GM19035 (cell line): ENCODE measurements at regions not wholly inside any gene's neighbourhood (a gene's known extent, or its start where the extent isn't known, plus 50 kb on each side); places are given as distances from the start of the nearest gene placed in this dataset.

Experiments
- ATAC-seq: cut with Tn5 transposase; IDR thresholded peaks from one replicate; pipeline ENCODE4 v1.9.1; 2021; ENCODE audit not compliant: unreplicated experiment

GRCh38 chr18:68262690-68263294, 452.1 kb downstream of the TMX3 start:
- no peak for ATAC-seq

GRCh38 chr18:68256418-68257067, 458.4 kb downstream of the TMX3 start:
- ATAC-seq: no peak

GRCh38 chr18:68244786-68245185, 470.1 kb downstream of the TMX3 start:
- no peak for ATAC-seq

GRCh38 chr18:68241881-68242280, 473.0 kb downstream of the TMX3 start:
- ATAC-seq: no peak

GRCh38 chr18:68234676-68235075, 480.2 kb downstream of the TMX3 start:
- no peak for ATAC-seq

DNA sequence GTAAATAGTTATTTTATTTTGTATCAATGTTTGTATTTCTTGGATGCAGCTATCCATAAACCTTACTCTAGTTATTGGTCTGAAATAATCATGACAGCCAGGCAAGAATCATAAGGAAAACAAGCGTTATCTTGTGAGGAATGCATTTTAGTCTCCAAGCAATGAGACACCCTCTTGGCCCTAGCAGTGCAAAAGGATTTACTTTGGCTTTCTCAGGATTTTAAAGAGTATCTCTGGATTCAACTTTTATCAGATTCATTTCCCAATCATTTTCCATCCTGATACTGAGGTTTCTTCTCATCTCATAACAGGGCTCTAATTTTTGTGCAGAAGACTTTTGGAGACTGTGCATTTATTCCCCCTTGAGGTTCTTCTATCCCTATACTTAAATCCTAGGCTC, 480.8 kb downstream of the TMX3 start:
- no peak for ATAC-seq

- no peak for ATAC-seq
Observed at GRCh38 chr18:68233018-68233417, 481.9 kb downstream of the TMX3 start.

DNA sequence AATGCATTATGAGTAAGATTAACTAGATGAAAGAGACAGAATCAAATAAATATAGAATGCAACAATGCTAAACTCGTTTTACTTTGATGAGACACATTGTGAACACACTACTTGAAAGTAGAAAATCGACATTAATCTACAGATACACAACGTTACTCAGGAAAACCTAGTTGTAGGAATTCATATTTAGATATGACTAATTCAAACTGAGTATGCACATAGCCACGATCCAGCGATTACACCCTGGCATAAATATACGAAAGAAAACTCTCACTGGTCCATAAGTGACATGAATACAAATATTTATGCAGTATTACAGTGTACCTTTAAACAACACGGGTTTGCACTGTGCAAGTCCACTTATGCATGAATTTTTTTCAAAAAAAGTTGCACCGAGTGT, 485.6 kb downstream of the TMX3 start:
- ATAC-seq: no peak

- no peak for ATAC-seq
Observed at GRCh38 chr18:68221111-68221724, 493.7 kb downstream of the TMX3 start.

GRCh38 chr18:68220458-68220857, 494.4 kb downstream of the TMX3 start:
- ATAC-seq: no peak

DNA sequence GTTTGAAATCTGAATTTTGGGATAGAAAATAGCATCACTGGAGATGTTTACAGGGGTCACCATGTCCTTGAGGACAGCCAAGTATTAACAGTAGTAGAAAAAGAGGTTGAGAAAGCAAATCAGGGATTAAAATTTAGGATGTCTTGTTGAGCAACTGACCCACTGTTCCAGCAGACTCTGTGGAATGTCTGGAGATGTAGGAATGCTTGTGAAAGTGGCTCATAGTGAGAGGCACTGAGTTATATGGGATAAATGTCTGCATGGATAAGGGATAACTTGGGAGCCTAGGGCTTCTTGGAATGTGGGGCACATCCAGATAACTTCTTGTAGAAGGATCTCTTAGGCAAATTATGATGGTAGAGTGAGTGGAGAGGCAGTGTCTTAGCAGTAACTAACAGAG, 495.0 kb downstream of the TMX3 start:
- no peak for ATAC-seq

DNA sequence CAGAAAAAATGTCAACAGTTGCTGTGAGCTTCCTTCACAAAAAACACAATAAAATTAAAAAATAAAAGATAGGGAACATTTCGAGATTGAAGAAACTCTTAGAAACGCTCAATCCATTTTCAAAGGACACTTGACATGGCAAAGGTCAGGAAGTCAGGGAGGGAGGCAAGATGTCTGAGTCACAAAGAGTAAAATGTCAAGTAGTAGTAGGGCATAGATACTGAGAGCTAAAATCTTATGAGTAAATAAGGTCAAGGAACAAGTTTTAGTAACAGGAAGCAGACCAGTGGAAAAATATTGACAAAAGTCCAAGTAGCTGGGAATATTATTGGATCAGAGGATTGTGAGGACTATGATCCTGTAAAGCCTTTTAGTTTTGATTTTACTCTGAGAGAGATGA, 495.6 kb downstream of the TMX3 start:
- no peak for ATAC-seq

GRCh38 chr18:68215931-68216330, 499.0 kb downstream of the TMX3 start:
- ATAC-seq: no peak

- ATAC-seq: no peak
Observed at GRCh38 chr18:68186039-68186438, 528.9 kb downstream of the TMX3 start.

- no peak for ATAC-seq
Observed at GRCh38 chr18:68181956-68182355, 533.0 kb downstream of the TMX3 start.

DNA sequence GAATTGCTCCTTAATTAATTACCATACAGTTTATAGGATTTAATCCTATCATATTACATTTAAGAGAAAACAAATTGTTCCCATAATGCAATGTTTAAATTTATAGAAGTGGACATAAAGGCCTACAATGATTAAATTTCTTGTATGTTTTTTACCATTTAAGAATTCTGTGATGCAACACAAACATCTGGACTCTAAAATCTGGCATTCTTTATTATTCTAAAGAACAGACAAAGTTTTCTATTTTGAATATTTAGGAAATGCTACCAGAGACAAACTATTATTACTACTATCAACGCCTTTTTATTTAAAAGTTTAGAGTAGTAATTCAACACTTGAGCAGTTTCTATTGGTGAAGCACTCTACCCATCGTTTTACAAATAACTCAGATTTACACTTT, 535.1 kb downstream of the TMX3 start:
- no peak for ATAC-seq

DNA sequence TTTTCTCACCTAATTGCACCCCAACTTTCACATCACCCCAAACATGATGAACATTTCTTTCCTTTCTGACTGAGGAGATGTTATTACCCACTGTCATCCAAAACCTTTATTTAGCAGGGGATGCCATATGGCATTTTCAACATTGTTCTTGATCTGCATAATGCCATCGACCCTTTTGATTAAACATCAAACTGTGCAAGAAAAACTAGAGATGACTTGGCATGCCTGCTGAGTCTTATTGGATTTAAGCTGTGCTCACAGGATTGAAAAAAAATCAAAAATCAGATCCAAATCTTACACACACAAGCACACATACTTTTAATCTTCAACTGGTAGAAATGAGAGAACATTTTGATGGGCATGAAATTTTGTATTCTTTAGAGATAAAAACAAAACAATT, 536.0 kb downstream of the TMX3 start:
- no peak for ATAC-seq

DNA sequence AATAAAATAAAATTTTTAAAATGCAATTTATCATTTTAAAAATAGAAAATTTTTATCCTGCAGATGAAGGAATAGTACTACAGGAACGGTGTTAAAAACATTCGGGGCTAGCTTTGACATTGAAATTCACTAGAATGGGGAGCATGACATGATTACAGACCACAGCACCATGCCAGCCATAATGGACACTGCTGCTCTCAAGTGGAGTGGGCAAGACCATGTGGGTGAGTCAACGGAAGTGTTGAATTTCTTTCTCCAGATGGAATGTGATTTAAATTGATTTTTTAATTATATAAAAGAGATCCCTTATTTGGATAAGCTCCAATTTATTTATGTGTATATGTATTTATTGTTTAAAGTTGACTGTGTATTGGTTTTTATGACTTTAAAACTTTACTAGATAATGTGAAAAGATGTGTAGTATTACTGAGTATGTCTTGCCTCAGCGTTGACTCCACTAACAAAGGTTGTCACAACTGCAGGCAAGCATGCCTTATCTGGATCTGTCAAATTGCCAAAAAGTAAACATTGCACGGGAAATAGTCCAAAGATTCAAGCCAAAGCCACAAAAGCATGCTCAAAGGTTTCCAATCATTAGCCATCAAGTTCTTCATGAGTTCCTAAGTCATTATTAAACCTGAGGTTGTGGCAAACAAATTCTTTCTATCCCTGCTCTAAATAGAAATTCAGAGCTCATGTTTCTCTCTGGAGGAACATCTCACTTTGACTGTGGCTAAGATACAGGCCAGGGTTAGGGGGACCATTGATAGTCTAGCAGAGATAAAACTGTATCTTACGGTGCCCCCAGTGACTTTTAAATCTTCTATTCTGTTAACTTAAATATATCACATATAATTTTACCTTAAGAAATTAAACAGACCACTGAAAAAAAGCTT, 536.9 kb downstream of the TMX3 start:
- no peak for ATAC-seq

- ATAC-seq: no peak
Observed at GRCh38 chr18:68176901-68177300, 538.0 kb downstream of the TMX3 start.

- ATAC-seq: no peak
Observed at GRCh38 chr18:68172842-68173549, 541.9 kb downstream of the TMX3 start.

GRCh38 chr18:68164909-68165308, 550.0 kb downstream of the TMX3 start:
- no peak for ATAC-seq
